Nephron progenitor cell (in vitro differentiated cells): ENCODE measurements at regions not wholly inside any gene's neighbourhood (a gene's known extent, or its start where the extent isn't known, plus 50 kb on each side); places are given as distances from the start of the nearest gene placed in this dataset.

ENCODE experiments used
- DNase-seq: peaks from one replicate; pipeline ENCODE4 v3.0.0; 2021
- H3K27ac Mint-ChIP-seq: 2 replicates; pipeline ENCODE4 v1.8.0; 2021; ENCODE audit warnings: mild to moderate bottlenecking, moderate library complexity, mixed read lengths
- H3K27me3 Mint-ChIP-seq: 2 replicates; pipeline ENCODE4 v1.8.0; 2021; ENCODE audit warnings: mild to moderate bottlenecking, low read depth, mixed read lengths; ENCODE audit not compliant: poor library complexity
- H3K36me3 Mint-ChIP-seq: 2 replicates; pipeline ENCODE4 v1.8.0; 2021; ENCODE audit warnings: low read depth, mixed read lengths
- H3K4me1 Mint-ChIP-seq: 2 replicates; pipeline ENCODE4 v1.8.0; 2021; ENCODE audit warnings: mixed read lengths
- H3K4me3 Mint-ChIP-seq: 2 replicates; pipeline ENCODE4 v1.8.0; 2021; ENCODE audit warnings: mild to moderate bottlenecking, moderate library complexity, mixed read lengths
- H3K9me3 Mint-ChIP-seq: 2 replicates; pipeline ENCODE4 v1.8.0; 2021; ENCODE audit warnings: mild to moderate bottlenecking, moderate library complexity, mixed read lengths
- TF ChIP-seq, protein P1 (sequence below): fragments of 200-600 bp; sonication (generic); IDR thresholded peaks from 2 replicates; pipeline ENCODE4 v1.5.0; 2021; ENCODE audit warnings: antibody characterized with exemption

DNA sequence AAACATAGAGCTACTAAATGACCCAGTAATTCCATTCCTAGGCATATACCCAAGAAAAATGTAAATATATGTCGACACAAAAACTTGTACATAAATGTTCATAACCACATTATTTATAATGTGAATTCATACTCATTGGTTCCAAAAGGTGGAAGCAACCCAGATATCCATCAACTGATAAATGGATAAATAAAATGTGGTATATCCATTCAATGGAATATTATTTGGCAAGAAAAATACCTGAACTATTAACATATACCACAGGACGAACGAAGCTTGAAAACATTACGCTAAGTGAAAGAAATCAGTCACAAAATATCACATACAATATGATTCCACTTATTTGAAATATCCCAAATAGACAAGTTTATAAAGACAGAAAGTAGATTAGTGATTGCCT is 99.0 kb upstream of the SOX5 start:
- H3K4me3 Mint-ChIP-seq: no peak overlapping the region
- TF ChIP-seq, protein P1, sequence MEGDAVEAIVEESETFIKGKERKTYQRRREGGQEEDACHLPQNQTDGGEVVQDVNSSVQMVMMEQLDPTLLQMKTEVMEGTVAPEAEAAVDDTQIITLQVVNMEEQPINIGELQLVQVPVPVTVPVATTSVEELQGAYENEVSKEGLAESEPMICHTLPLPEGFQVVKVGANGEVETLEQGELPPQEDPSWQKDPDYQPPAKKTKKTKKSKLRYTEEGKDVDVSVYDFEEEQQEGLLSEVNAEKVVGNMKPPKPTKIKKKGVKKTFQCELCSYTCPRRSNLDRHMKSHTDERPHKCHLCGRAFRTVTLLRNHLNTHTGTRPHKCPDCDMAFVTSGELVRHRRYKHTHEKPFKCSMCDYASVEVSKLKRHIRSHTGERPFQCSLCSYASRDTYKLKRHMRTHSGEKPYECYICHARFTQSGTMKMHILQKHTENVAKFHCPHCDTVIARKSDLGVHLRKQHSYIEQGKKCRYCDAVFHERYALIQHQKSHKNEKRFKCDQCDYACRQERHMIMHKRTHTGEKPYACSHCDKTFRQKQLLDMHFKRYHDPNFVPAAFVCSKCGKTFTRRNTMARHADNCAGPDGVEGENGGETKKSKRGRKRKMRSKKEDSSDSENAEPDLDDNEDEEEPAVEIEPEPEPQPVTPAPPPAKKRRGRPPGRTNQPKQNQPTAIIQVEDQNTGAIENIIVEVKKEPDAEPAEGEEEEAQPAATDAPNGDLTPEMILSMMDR: no peak
- no peak overlapping the region for H3K27ac Mint-ChIP-seq
- peaks cover 12% of the 10 kb centered on the region for H3K4me1 Mint-ChIP-seq
- peaks cover 3% of the 10 kb centered on the region for H3K27me3 Mint-ChIP-seq
- DNase-seq: no peak
- H3K9me3 Mint-ChIP-seq: peaks cover 25% of the 10 kb centered on the region
- H3K36me3 Mint-ChIP-seq: peaks cover 13% of the 10 kb centered on the region

DNA sequence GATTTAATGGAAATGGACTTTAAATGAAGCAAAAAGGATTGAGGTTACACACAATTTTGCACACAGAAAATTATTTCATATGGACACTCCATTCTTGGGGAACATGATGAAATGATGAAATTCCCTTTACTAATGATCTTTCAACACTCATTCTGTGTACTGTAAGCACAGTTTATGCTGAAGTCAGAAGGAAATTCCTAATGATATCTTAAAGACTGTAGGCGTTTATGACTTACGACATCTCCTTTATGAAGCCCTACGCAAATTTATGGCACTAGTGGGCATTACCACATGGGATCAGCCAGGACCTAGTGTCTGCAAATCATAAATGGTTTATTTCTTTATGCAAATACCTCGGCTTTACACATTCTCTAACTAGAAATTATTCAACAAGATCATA is 97.9 kb upstream of the SOX5 start:
- H3K27me3 Mint-ChIP-seq: peaks cover 3% of the 10 kb centered on the region
- no peak for DNase-seq
- peaks cover 25% of the 10 kb centered on the region for H3K9me3 Mint-ChIP-seq
- TF ChIP-seq, protein P1: no peak
- no peak overlapping the region for H3K4me3 Mint-ChIP-seq
- H3K4me1 Mint-ChIP-seq: peaks cover 19% of the 10 kb centered on the region
- H3K27ac Mint-ChIP-seq: no peak overlapping the region
- H3K36me3 Mint-ChIP-seq: peaks cover 13% of the 10 kb centered on the region

GRCh38 chr12:24045816-24046257 is 96.4 kb upstream of the SOX5 start:
- peak overlapping the region; percentile 39 for H3K27ac Mint-ChIP-seq
- H3K9me3 Mint-ChIP-seq: peaks cover 25% of the 10 kb centered on the region
- H3K36me3 Mint-ChIP-seq: peaks cover 13% of the 10 kb centered on the region
- peaks cover 19% of the 10 kb centered on the region for H3K4me1 Mint-ChIP-seq
- TF ChIP-seq, protein P1: no peak
- H3K4me3 Mint-ChIP-seq: no peak overlapping the region
- H3K27me3 Mint-ChIP-seq: peaks cover 3% of the 10 kb centered on the region
- no peak for DNase-seq

DNA sequence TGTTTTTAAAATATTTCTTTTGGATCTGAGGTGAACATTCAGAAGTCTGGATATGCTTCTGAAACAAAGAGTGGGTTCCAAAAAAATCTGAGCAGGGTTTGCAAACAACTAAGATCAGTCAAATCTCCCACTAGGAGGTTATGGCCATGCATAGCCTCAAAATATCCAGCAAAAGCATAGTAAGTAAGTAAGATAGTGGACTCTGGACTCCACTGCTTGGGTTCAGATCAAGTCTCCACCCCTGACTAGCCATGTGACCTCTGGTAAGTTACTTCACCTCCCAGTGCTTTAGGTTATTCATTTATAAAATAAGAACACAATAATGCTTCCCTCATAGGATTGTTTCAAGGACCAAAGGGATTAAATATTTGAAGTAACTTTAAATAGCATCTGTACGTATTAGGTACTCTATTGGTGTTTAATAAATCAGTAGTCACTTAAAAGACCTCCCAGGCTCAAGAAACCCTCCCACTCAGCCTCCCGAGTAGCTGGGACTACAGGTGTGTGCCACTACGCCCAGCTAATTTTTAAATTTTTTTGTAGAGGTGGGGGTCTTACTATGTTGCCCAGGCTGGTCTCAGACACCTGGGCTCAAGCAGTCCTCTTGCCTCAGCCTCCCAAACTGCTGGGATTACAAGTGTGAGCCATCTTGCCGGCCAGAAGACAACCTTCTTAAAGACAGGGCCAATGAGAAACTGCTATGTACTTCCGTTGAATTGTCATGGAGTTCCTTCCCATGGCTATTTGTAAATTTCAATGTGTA is 95.7 kb upstream of the SOX5 start:
- Mint-ChIP-seq H3K4me3 (no peak overlapping the region), H3K27ac (no peak overlapping the region), H3K27me3 (peaks cover 3% of the 10 kb centered on the region), H3K36me3 (peaks cover 13% of the 10 kb centered on the region), H3K4me1 (peaks cover 19% of the 10 kb centered on the region), H3K9me3 (peaks cover 25% of the 10 kb centered on the region)
- no peak for DNase-seq
- TF ChIP-seq, protein P1: no peak

GRCh38 chr12:24042651-24043050 is 93.2 kb upstream of the SOX5 start:
- H3K27me3 Mint-ChIP-seq: no peaks in the 10 kb centered on the region
- H3K9me3 Mint-ChIP-seq: peaks cover 4% of the 10 kb centered on the region
- no peaks in the 10 kb centered on the region for H3K36me3 Mint-ChIP-seq
- H3K27ac Mint-ChIP-seq: no peak overlapping the region
- TF ChIP-seq, protein P1: no peak
- H3K4me3 Mint-ChIP-seq: no peak overlapping the region
- H3K4me1 Mint-ChIP-seq: peaks cover 14% of the 10 kb centered on the region
- DNase-seq: no peak

DNA sequence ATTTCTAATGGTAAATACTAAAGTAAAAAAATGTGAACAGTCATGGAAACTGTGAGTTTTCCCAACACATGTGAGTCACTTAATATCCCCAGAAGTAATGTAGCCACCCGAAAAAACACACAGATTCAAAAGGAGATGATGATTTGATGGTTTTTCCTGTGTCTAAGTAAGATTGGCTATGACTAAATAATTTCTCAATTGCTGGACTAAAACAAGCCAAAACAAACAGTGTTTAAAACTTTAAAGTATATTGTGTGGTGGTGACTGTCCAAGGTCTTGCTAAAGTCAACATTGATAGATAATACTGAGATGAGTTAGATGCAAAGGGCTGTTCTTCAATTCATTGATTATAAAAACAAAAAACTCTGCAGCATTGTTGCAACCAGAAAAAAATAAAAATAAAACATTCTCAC is 89.6 kb upstream of the SOX5 start:
- H3K27me3 Mint-ChIP-seq: no peaks in the 10 kb centered on the region
- no peaks in the 10 kb centered on the region for H3K9me3 Mint-ChIP-seq
- no peak overlapping the region for H3K27ac Mint-ChIP-seq
- H3K4me1 Mint-ChIP-seq: peaks cover 32% of the 10 kb centered on the region
- no peak for DNase-seq
- no peak overlapping the region for H3K4me3 Mint-ChIP-seq
- H3K36me3 Mint-ChIP-seq: no peaks in the 10 kb centered on the region
- TF ChIP-seq, protein P1: no peak
